Activated CD4-positive, alpha-beta T cell treated with anti-CD3 and anti-CD28 coated beads for 48 hours (primary cell): ENCODE measurements at regions not wholly inside any gene's neighbourhood (a gene's known extent, or its start where the extent isn't known, plus 50 kb on each side); places are given as distances from the start of the nearest gene placed in this dataset.

Experiments
- DNase-seq: peaks from one replicate; pipeline ENCODE4 v3.0.0-alpha.2; 2020

DNA sequence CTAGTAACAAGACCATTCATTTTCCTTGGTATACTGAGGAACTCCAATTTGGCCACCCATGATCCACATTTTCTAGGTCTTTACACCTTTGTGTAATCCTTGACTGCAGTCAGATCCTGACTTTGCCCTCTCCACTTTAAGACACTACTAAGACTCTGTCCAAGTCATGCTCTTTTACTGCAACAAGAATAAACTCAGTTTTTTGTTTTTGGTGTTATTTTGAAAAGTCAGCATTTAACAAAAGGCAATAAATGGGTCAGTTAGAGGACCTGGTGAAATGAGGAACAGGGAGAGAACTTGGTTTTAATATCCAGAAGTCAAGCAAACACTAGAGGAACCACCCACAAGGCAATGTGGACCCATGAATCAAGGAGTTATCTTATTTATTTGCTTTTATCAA, 252.2 kb upstream of the RBBP8 start:
- DNase-seq = no peak

GRCh38 chr18:22681908-22682307, 251.2 kb upstream of the RBBP8 start:
- DNase-seq = no peak

DNA sequence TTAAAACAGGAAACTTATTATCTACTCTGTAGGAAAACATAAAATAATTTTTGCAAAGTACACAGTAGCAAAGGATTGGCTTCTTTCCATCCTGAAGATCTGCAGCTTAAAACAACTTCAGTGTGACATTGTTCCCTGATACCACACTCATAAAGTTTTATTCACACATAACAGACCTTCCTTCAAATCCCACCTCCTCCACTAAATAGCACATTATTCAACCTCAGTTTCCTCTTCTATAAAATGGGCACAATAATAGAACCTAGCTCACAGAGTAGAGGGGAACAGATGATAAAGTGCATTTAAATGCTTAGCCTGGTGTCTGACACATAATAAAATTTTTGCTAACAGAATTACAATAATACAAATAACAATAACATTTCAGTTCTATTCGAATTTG, 250.4 kb upstream of the RBBP8 start:
- no peak for DNase-seq

- DNase-seq = no peak
These were observed 249.9 kb upstream of the RBBP8 start for GRCh38 chr18:22683196-22683676.

DNA sequence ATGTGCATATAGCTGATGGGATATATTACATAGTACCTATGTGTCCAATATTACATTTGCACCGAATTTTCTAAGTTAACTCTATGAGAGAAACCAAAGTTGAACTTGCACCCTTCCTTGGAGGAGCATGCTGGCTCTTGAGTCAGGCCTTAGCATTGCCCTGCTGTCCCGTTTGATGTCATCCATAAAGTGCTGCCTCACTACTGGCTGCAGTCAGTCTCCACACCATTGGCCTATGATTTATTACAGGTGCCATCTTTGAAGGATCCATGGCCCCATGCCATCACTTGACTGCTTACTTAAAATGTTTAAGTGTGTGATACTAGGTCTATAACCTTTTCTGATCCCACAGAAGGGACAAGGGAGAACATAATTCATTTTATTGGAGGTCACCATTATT, 249.3 kb upstream of the RBBP8 start:
- DNase-seq = no peak

DNA sequence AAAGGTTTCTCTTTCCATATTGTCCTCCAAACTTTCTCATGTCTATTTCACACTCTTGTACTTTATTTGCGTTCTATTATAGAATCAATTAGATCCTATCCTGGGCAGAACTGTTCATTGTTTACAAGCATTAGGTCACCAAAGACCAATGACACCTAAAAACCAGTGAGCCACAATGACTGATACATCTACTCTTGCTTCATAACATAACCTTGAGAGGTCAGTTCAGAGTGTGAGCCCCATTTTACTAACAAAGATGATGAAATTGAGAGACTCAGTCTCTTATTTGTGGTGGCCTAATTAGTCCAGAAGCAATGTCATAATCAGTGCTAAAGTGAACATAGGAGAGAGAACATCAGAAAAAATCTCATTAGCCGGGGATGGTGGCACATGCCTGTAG, 248.9 kb upstream of the RBBP8 start:
- no peak for DNase-seq

- no peak for DNase-seq
These were observed 247.3 kb upstream of the RBBP8 start for GRCh38 chr18:22685788-22686187.

DNA sequence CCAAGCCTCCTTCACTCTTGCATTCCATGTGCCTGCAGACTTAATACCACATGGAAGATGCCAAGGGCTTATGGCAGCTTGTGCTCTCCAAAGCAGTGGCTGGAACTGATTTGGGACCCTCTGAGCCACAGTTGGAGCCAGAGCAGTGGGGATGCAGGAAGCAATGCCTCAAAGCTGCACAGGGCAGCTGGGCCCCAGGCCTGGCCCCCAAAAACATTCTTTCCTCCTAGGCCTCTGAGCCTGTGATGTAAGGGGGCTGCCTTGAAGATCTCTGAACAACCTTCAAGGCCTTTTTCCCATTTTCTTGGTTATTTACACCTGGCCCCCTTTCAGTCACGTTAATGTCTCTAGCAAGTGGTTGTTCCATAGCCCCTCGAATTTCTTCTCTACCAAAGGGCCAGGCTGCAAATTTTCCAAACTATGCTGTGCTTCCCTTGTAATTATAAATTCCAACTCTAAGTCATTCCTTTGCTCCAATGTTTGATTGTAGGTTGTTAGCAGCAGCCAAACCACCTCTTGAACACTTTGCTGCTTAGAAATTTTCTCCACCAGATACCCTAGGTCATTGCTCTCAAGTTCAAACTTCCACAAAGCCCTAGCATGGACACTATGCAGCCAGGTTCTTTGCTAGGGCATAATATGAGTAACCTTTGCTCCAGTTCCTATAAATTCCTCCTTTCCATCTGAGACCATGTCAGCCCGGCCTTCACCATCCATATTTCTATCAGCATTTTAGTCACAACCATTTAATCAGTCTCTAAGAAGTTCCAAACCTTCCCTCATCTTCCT, 245.0 kb upstream of the RBBP8 start:
- no peak for DNase-seq

GRCh38 chr18:22688877-22689496, 244.1 kb upstream of the RBBP8 start:
- no peak for DNase-seq

DNA sequence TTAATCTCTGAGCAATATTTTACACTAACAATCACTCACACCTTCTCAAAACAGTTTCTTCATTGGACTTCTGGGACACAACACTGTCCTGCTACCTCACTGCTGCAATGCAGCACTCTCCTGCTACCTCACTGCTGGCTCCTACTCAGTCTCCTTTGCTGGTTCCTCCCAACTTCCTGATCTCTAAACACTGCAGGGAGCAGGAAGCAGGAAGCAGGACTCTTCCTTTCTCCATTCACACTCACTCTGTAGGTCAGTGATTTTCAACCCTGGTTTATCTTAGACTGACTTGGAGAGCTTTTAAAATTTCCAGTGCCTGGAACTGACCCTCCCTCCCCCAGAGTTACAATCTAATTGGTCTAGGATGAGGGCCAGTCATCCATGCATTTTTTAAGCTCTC, 243.4 kb upstream of the RBBP8 start:
- DNase-seq = no peak

GRCh38 chr18:22690556-22690955, 242.6 kb upstream of the RBBP8 start:
- DNase-seq = no peak

- DNase-seq = no peak
These were observed 241.0 kb upstream of the RBBP8 start for GRCh38 chr18:22691946-22692710.

DNA sequence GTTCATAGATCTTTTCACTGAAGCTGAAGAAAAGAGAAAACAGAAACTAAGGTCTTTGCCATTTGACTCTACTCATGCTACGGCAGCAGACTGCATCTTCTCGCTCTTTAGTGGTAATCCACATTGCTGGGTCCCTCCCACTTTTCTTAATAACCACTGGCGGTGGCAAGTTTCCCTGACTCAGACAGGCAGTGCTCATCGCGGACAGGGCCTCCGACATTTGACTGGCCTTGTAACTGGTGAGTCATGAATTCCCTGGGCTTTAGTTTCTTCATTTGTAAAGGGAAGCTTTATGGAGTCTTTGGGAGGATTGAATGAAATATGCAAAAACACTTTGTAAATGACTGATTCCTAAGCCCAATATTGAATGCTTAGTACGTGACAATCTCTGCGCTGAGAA, 238.2 kb upstream of the RBBP8 start:
- no peak for DNase-seq

GRCh38 chr18:22695674-22696073, 237.5 kb upstream of the RBBP8 start:
- DNase-seq = no peak

- no peak for DNase-seq
These were observed 235.6 kb upstream of the RBBP8 start for GRCh38 chr18:22697561-22697960.

- no peak for DNase-seq
These were observed 234.4 kb upstream of the RBBP8 start for GRCh38 chr18:22698711-22699110.

DNA sequence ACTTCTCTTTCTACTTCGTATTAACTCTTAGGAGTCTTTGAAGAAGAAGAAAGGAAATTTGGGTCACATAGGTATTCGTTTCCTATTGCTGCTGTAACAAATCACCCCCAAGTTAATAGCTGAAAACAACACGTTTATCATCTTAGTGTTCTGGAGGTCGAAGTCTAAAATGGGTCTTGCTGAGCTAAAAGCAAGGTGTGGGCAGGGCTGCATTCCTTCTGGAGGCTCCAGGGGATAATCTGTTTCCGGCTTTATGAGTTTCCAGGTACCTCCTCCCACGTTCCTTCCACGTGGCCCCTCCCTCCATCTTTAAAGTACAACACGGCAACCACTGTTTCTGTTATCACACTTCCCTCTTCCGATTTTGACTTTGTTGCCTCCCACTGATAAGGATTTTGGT, 233.5 kb upstream of the RBBP8 start:
- no peak for DNase-seq

DNA sequence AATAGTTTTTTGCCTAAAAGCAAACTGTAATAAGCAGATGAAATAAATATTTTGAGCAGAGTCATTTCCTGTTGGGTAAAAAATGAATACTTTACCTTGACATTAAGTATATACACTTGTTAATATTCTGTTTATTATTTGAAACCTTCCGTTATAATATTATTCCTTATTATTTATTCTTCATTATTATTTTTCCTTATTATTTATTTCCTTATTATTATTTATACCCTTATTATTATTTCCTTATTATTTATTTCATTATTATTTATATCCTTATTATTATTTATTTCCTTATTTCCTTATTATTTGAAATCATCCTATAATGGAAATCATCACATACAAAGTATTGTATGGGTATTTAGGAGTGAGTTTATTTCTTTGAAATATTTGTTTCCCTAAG, 232.2 kb upstream of the RBBP8 start:
- DNase-seq = no peak

GRCh38 chr18:22701326-22701725, 231.8 kb upstream of the RBBP8 start:
- DNase-seq = no peak

DNA sequence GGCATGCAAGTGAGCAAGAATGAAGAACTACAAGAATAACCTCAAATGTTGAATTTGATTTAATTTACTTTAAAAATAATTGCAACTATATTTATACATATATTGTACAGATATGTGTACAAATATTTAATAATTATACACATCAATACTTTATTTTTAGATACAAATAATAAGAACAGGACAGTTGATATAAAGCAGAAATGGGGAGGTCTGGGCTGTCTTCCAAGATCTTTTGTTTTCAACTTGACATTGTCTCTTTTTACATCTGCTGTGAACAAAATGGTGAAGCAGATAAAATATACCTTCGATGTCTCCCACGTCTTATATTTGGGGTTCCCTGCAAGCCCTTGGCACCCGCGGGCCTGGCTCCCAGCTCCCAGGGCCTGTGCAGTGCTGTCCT, 231.3 kb upstream of the RBBP8 start:
- no peak for DNase-seq

- no peak for DNase-seq
These were observed 230.3 kb upstream of the RBBP8 start for GRCh38 chr18:22702806-22703205.

DNA sequence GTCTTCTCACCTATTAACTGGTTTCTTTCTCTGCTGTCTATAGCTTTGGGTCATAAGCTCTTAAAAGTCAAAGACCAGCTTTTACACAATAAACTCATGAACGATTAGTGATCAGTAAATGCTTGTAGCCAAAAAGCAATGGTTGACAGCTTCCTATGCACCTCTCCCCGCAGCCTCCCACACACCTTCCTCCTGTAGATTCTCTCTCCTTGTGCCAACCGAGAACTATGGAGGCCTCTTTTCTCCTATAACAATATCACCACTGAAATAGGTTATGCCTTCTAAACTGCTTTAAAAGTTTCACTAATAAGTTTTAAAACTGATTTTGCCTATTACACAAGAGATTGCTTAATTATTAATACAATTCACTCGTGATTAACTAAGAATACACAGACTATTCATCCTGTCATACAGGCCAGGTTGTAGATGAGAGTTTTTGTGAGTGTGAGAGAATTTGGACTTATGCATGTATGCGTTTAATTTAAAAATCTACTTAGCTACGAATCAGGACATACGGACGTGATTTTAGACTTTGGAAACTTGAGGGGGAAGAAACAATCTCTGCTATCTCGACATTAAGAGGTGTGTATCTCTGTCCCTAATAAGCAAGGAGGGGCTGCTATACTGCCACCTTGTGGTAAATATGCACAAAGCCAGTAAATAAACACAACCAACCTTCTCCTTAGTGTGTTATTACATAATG, 229.1 kb upstream of the RBBP8 start:
- no peak for DNase-seq

DNA sequence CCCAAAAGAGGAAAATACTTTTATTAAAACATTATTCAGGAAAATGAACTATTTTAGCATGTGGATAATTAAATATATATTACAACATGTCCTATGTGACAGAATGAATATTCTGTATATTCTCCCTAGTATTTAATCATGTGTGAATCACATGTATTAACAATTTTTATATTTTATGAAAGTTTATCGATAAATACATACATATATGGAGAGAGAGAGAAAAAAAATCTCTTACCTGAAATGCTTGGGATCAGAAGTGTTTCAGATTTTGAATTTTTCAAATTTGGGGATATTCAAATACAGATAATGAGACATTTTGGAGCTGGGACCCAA, 228.6 kb upstream of the RBBP8 start:
- no peak for DNase-seq

DNA sequence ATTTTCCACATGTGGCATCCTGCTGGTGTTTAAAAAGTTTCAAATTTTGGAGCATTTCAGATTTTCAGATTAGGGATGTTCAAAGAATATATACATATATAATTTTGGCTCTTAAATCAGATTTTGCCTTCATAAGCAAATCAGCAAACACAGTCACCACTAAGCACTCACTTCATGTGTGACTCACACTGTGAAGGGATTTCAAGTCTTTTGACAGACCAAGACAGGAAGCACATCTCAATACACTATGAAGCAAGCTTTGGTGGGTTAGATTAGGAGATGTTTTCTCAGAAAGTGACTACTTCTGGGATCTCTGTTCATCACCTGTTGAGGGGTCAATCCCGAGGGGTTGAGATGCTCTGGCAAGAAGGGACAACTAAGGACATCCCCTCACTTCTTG, 227.8 kb upstream of the RBBP8 start:
- DNase-seq = no peak
